HCT116 (cell line): ENCODE measurements at regions not wholly inside any gene's neighbourhood (a gene's known extent, or its start where the extent isn't known, plus 50 kb on each side); places are given as distances from the start of the nearest gene placed in this dataset.

Experiments used
- EZH2 ChIP-seq: fragments of 200-600 bp; sonication (generic); IDR thresholded peaks from 2 replicates; pipeline ENCODE4 v1.6.1; 2017; ENCODE audit warnings: antibody characterized with exemption, mixed run types
- POLR2AphosphoS5 ChIP-seq: IDR thresholded peaks from 2 replicates; pipeline ENCODE4 v1.6.1; 2011; ENCODE audit warnings: mild to moderate bottlenecking, low read depth, low read length, moderate library complexity
- RAD21 ChIP-seq: IDR thresholded peaks from 2 replicates; pipeline ENCODE4 v1.6.1; 2012; ENCODE audit warnings: low read depth, mild to moderate bottlenecking
- TF ChIP-seq, protein P1 (sequence below), 3 experiments: fragments of 200-600 bp in 1 of 3; sonication (generic) in 1 of 3; IDR thresholded peaks in 2 of 3; conservative IDR thresholded peaks in 1 of 3; 2 replicates each; pipeline ENCODE4 v1.5.1; 2012 to 2017; ENCODE audit warnings: low read depth in 2 of 3, low read length in 2 of 3, antibody characterized with exemption in 1 of 3, borderline replicate concordance in 1 of 3, control low read depth in 1 of 3, mild to moderate bottlenecking in 1 of 3, mixed read lengths in 1 of 3, mixed run types in 1 of 3, moderate library complexity in 1 of 3; ENCODE audit not compliant: insufficient read depth in 1 of 3

DNA sequence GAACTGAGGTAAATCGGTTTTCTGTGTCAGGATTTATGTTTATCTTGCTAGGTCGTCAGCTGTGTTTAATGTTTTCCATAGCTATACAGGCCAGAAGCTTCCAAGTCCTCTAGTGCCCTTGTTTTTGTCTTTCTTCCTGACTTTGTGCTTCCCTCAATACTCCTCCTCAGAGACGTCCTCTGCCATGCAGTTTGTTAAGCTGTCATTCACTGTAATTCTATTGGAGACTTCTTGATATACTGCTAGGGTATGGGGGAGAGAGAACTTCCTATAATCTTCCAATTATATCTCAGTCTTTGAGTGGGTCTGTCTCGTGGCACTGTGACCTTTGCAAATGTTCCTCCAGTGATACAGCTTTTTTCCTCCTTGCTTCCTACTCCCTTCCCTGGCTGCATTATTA lies 327.3 kb upstream of the ANO5 start:
- TF ChIP-seq, protein P1, sequence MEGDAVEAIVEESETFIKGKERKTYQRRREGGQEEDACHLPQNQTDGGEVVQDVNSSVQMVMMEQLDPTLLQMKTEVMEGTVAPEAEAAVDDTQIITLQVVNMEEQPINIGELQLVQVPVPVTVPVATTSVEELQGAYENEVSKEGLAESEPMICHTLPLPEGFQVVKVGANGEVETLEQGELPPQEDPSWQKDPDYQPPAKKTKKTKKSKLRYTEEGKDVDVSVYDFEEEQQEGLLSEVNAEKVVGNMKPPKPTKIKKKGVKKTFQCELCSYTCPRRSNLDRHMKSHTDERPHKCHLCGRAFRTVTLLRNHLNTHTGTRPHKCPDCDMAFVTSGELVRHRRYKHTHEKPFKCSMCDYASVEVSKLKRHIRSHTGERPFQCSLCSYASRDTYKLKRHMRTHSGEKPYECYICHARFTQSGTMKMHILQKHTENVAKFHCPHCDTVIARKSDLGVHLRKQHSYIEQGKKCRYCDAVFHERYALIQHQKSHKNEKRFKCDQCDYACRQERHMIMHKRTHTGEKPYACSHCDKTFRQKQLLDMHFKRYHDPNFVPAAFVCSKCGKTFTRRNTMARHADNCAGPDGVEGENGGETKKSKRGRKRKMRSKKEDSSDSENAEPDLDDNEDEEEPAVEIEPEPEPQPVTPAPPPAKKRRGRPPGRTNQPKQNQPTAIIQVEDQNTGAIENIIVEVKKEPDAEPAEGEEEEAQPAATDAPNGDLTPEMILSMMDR (IDR thresholded peaks at IDR 0.05 in 2 of 3, conservative IDR thresholded peaks at IDR 0.05 in 1 of 3; ENCODE audit: borderline replicate concordance in 1 of 3, insufficient read depth in 1 of 3, low read depth in 2 of 3, low read length in 2 of 3) = no peak
- TF ChIP-seq EZH2 = no peak
- TF ChIP-seq RAD21 = no peak
- TF ChIP-seq POLR2AphosphoS5 = no peak
